ENCODE measurements at regions not wholly inside any gene's neighbourhood (a gene's known extent, or its start where the extent isn't known, plus 50 kb on each side); places are given as distances from the start of the nearest gene placed in this dataset.
"Not testable (repeated sequence)": the region's sequence is repeated elsewhere in the genome, so short reads cannot be mapped to it uniquely, and the experiment has no call there.

DNA sequence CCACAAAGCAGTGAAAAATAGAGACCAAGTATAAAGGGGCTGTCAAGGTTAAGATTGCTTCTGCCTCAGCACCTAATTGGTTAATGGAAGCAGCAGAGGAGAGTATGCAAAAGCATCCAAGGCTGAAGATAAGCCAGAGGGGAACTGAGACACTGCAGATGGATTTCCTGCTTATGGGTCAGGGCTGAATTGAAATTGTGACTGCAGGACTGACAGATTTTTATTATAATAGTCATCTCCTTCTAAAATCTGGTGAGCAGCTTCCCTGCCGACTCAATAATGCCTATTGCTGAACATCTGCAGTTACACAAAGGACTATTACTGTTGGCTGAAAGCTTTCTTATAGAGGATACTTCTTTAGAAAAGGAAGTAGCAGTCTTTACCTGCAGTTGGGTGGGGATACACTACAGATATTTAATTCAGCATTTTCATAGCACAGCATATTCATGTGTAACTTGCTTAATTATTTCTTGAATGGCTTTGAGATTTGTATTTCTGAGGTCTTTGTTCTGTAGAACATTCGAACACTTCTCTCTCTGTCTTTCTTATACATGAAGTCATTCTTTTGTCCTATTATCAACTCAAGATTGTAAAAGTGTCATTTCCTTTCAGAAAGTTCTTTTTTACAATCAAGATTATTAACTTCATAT, 363.0 kb upstream of the RIOK2 start:
- no peak for DNase-seq

DNA sequence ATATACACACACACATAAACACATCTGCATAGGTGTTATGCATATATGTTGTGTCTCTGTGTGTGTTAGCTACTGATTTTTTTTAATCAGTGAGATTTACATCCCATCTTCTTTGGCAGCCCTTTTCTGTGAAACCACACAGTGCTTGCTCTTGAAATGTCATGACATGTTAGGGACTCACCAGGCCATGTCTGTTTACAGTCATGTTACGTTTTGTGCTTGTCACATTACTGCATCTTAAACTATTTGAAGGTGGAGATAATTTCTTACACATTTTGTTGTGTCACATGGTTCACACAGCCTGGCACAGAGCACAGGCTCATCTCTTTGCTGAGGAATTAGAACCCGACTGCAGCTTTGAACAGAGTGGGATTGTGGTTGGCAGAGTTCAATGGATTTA, 364.4 kb upstream of the RIOK2 start:
- DNase-seq = no peak

DNA sequence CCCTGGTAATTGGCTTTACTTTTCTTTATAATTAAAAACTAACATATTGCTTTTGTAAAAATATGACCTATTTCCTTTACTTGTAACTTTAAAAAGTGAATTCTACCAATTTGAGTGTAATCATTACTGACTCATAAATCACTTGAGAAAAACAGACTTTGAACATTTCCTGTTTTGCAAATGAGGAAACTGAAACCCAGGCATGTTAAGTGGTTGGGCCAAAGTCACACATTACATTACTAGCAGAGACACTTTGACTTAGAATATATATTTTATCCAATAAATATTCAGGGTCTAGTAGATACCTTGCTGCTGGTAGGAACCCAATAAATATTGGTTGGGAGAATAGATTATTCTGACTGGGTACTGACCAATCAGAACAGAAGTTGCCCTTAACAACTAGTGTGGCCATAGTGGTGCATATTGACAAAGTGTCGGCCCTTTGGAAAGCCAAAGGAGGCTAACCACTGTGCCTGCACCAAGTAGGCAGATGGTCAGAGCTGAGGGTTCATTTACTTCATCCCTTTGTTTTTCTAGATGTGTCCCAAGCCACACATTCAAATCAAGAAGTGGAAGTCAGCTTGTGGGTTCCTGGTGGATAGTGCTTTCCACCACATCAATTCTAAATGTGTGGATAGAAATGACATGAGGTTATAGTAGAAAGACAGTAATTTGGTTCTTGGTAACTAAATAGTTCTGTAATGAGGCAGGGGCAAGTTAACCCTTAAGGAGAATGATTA, 365.1 kb upstream of the RIOK2 start:
- peak; percentile 79 for DNase-seq

DNA sequence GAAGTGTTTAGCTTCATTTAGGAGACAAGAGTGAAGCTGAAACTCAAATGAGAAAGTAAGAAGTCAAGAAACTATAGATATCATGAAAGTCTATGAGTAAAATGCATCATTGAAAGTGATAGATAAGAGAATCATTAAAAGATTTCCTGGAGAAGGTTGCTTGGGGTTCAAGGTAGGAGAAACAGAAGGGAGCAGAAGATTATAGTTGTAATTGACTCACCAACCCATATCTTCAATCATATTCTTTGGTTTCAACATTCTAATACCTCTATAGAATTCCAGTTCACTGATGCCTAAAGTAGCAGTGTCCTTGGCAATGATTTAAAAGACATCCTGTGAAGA, 365.7 kb upstream of the RIOK2 start:
- no peak for DNase-seq

DNA sequence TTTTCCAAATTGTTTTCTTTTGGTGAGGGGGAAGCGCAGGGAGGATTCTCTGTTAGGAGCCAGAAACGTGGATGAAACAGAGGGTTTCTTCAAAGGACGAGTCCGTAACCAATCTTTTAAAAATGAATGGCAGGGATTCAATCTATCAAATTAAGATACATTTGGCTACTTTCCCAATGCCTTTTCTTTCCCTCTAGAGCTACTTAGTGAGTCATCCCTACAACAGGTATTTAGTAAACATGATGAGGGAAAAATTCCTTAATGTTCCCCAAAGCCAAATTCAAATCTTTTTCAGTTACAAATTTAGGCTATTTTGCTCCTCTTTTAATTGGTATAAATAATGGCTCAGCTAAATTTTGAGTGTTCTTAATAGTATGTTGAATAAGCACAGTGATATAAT, 366.4 kb upstream of the RIOK2 start:
- DNase-seq = no peak

DNA sequence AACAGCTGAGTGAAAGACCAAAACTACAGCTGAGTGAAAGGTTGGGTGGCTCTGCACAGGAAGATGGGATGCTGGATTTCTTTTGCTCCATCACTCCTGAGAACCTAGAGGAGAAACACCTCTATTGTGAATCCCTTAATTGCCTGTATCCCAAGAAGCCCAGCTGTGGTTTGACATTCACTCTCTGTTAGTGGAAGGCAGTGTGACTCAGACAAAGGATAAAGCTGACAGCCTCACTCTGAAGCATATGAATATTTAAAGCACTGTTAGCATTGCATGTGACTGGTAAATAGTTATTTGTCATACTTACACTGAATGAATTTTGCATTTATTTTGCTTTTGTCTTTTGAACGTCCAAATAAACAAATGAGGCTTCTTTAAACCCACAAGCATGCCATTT, 367.1 kb upstream of the RIOK2 start:
- peak; percentile 33 for DNase-seq

DNA sequence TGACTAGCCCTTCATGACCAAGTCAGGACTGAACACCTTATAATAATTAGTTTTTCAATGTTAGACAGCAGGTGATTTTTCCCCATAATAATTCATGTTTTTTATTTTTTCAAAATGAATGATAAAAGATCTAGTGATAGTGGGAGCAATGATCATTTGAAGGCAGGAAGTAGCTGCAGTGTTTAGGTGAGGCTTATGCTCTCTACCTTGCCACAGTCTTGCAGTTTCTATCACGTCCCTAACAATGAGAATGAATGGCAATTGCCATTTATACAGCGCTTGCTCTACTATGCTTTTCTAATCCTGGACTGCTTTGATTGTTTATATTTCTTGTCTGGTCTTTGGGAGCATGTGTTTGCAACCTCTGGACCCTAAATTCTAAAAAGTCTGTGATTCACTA, 367.8 kb upstream of the RIOK2 start:
- no peak for DNase-seq

DNA sequence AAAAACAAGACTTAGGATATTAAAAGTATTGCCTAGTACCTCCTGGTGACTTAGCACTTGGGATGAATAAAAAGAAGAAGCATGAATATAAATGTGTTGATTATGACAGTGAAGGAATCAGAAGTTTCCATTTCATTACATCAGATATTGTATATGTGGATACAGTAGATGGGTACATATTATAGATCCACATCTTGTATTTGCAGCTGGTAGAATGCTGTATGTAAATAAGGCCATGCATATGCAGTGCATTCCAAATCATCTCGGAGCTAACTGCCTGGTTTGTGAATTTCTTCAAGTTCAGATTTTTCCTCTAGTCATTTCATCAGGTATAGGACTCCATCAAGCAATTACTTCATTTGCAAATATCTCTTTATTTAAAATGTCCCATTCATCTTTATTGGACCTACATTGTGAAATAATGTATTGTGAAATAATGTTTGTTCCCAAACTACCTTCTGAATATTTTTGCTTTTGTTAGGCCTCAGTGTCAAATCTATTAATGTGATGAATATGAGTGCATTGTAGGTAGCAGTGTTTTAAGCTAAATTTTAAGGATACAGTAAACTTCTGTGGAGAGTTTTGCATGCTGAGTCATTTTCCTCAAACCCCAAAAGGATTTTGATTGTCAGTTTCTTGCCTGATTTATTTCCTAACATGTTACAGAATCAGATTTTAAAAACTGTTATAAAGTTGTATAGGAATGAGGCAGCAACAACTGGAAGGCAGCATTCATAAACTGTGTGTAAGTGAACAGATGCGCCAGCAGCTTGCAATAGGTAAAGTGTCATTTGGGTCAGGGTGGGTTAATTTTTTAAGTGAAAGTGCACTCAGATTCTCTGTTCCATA, 370.8 kb upstream of the RIOK2 start:
- no peak for DNase-seq

DNA sequence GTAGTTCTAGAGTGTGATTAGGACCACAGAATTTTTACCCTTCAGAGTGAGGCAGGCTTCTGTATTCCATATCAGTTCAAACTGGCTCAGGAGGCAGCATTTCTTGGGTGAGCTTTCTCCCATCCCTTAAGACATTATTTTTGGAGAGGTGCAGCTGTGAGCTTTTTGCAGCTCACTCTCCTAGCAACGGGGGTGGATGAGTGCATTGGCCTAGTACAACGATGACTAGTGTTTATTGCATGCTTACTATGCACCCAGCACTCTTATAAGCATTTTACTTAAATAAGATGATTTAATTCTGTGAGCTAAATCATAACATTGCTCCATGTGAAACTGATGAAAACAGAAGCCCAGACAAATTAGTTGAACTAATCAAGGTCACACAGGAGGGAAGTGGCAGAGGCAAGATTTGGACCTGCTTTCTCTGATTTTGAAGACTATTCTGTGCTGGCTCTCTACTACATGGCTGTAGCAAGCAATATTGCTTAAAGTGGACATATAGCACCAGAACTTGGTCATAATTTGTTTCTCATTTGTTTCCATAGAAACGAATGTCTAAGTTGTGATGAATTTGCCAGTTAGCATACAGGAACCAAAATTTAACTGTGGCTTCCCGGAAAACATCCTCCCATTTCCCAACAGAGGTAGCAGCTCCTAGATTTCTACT, 372.1 kb upstream of the RIOK2 start:
- no peak for DNase-seq

DNA sequence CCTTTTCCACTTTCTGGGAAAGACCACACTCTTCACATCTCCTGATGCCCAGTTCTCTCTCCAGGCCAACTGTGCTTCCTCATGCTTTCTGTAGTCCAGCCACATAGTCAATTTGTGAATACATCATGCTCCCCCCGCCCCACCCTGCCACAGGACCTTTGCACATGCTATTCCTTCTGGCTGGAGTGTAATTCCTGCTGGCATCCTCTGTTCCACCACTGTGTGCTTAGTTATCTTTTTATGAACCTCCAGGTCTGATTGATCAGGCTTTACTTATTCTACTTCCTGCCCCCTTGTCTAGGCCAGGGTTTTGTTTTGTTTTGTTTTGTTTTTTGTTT, 372.6 kb upstream of the RIOK2 start:
- no peak for DNase-seq

DNA sequence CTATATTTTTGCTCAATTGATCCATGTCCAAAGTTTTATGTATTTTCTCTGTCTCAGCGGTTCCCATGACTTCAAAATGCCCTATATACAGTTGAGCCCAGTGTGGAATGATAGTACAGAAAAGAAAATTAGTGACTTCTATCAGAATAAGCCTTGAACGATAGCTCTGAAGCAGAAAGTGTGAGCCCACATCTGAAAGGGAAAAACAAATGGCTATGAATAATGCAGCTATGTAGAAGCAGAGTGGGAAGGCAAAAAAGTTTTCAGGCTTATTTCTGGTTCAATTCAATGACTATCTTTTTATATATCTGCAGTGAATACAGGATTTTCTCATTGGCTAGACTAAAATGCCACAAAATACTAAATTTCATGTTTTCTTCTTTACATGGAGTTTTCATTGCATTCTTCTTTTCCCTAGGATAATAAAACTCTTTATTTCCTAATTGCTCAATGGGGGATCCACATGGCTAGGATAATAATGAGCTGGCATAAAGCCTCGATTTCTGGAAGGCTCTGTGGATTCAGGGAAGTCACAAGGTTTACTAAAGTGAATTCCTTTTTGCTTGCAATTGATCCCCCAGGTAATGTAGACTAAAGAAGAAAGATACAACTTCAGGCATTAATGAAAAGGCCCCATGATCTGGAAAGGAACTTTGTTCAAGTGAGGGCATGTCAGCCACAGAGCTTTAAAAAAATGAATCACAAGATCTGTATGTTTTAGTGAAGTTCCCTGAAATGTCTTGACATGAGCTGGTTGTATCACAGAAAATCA, 377.0 kb upstream of the RIOK2 start:
- no peak for DNase-seq

DNA sequence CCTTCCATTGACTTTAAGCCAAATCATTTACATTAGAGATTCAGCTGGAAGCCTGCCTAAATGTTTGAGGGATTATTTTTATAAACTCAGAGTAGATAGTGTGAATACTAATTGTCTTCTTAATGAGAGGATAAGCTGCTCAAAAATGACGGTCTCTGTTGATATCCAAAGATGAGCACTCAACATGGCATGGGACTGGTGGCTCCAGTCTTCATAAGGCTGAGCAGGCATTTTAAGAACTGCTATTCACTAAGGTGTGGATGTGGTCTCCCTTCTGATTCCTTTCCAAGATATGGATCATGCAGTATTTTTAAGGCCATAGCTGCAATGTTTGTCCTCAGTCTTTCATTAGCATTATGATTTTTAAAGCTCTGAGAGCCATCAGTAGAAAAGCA, 377.5 kb upstream of the RIOK2 start:
- no peak for DNase-seq

DNA sequence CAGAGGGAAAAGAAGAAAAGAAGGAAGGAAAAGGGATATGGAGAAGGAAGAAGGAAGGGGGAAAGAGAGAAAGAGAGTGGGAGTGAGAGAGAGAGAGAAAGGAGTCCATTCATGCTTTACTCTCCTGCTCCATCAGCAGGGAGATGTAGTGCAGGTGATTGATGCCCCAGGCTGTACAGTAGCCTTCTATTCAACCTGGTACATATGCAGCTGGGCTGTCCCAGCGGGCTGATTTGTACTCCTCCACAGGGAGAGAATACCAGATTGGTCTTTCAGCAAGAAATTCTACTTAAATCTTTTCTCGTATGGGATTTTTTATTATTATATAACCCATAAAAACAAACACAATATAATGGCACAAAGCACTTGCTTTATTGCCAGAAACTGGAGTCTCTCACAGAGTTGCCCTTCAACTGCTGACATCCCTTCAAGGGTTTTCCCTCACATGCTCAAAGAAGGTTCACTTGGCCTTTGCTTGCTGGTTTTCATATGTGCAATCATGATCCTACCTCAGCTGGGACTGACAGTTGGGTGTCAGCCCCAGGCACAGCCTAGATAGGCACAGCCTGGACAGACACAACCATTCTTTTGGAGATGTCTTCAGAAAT, 380.1 kb upstream of the RIOK2 start:
- no peak for DNase-seq

DNA sequence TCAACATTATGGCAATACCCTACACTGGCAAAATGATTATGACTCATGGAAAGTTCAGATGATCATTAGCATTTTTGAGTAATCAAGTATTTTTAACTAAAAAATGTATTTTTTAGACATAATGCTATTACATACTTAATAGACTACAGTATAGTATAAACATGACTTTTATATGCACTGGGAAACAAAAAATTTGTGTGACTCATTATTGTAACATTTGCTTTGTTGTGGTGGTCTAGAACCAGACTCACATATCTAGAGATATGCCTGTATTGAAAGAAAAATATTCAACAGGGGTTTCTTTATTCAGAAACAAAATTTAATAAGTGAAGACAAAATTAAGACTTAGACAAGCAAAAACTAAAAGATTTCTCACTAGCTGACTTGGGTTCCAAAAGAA, 385.3 kb upstream of the RIOK2 start:
- DNase-seq = no peak

DNA sequence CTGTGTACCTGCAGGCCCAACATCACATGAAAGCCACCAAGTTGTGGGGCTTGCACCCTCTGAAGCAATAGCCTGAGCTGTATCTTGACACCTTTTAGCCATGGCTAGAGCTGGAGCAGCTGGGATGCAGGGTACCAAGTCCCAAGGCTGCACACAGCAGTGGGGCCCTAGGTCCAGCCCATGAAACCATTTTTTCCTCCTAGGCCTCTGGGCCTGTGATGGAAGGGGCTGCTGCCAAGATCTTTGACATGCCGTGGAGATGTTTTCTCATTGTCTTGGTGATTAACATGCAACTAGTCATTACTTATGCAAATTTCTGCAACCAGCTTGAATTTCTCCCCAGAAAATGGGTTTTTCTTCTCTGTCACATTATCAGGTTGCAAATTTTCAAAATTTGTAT, 387.2 kb upstream of the RIOK2 start:
- no peak for DNase-seq

DNA sequence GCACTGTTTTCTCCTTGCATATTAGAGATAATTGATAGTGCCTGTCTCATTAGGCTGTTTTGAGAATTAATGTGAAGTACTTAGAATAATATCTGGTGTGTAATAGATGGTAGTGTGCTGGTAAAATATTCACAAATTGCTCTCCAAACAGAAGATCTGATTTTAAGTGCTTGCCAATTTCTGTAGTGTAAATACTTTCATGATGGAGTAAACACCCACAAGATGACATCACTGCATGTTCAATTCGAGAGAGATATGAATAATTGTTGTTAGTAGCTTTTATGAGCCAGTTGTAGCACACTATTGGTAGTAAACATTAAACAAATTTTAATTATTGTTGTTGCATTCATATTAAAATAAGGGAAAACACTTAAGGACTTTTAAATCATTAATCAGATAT, 392.3 kb upstream of the RIOK2 start:
- DNase-seq = no peak

DNA sequence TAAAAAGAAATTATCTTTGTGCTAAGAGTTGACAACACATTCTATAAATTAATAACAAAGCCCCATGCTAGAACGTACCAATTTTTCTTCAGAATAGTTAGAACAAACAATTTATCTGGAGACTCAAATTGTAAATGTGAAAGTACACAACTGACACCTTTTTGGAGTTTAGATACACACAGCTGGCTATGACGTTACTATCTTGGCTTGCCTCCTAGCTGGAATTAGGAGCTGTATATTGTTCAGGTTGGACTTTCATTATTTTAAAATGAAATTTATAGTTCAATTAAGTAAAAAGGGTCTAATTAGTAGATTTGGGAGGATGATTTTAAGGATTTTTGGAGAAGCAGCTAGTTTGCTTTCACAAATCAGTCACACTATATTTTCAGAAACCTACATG, 393.9 kb upstream of the RIOK2 start:
- DNase-seq = no peak

DNA sequence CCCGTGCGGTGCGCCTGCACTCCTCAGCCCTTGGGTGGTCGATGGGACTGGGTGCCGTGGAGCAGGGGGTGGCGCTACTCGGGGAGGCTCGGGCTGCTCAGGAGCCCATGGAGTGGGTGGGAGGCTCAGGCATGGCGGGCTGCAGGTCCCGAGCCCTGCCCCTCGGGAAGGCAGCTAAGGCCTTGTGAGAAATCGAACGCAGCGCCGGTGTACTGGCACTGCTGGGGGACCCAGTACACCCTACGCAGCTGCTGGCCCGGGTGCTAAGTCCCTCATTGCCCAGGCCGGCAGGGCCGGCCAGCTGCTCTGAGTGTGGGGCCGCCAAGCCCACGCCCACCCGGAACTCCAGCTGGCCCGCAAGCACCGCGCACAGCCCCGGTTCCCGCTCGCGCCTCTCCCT, 396.9 kb upstream of the RIOK2 start:
- not testable (repeated sequence) for DNase-seq

DNA sequence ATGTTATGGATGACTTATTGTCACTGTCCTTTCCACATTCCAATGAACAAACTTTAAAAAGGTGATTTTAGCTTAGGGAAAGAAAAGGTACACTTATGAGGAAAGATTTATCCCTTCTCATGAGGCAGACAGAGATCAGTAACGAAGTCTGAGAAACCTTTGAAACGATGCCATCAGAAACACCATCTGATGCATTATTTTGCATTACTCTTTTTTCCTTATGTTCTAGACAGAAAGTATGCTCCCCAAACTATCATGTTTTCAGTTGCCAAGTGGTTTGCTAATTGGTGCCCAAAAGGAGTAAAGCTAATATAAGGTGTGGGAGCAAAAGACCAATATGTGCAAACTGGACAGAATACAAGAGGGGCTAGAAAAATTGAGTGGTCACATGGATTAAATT, 397.7 kb upstream of the RIOK2 start:
- no peak for DNase-seq

DNA sequence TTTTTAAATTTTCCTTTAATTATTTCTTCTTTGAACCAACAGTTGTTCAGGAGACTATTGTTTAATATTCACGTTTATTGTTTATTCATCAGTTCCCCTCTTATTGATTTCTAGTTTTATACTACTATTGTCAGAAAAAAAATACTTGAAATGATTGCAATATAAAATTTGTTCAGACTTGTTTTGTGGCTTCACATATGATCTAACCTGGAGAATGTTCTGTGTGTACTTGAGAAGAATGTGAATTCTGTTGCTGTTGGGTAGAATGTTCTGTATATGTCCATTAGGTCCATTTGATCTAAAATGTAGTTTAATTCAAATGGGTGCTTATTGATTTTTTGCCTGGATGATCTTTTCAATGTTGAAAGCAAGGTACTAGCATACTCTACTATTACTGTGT, 408.7 kb upstream of the RIOK2 start:
- no peak for DNase-seq

DNA sequence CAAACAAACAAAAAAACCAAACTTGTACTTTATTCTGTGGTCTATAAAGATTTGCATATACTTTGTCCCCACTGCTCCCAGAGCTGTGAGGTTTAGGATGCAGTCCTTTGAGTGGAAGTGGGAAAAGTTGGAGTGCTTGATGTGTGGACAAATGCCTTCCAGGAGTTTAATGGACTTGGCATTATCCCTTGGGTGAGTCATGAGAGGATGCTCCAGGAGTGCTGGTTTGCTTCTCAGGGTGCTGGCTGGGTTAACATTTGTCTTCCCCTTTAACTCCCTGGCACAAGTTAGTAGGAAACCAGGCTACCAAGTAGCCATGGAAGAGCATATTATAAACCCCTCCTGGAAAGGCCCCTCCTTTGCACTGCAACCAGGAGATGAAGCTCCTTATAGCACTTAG, 417.4 kb upstream of the RIOK2 start:
- no peak for DNase-seq

DNA sequence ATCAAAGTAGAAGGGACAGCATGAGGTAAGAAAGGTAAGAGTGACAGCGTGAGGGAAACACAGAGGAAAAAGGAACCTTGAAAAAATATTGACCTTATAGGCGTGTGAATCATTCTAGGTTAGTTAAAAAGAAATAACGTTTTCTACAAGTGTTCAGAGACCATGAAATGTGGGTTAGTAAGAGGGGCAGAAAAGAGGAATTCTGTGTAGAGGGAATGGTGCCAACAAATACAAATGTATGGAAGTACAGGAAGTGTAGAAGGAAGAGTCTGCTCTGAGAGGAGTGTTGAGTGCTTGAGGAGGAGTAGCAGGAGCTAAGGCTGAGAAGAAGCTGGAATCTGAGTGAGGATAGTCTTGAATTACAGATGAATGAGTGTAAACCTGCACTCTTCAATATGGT, 418.6 kb upstream of the RIOK2 start:
- no peak for DNase-seq

DNA sequence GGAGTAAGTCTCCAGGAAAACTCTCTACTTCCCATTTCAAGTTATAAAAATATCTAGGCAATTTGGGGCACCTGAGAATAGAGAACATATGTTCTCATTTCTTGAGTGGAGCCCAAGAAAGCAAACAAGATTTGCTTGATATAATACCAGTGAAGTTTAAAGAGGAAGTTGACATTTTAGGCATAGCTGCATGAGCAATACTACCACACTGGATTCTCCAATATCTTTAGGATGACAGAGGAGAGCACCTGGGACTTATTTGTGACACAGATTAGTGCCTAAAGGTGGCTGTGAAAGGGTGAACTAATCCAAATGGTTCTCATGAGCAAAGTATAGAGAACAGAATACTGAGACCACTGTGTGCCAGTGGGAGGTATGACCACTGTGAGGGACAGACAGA, 423.5 kb upstream of the RIOK2 start:
- no peak for DNase-seq
